ENCODE measurements at regions not wholly inside any gene's neighbourhood (a gene's known extent, or its start where the extent isn't known, plus 50 kb on each side); places are given as distances from the start of the nearest gene placed in this dataset.
"Not testable (repeated sequence)": the region's sequence is repeated elsewhere in the genome, so short reads cannot be mapped to it uniquely, and the experiment has no call there.

GRCh38 chr6:4655196-4656025, 120.8 kb upstream of the CDYL start:
- DNase-seq, result no peak

GRCh38 chr6:4653141-4653540, 123.1 kb upstream of the CDYL start:
- DNase-seq, result no peak

GRCh38 chr6:4651831-4652467, 124.3 kb upstream of the CDYL start:
- no peak for DNase-seq

GRCh38 chr6:4649728-4650127, 126.5 kb upstream of the CDYL start:
- no peak for DNase-seq

GRCh38 chr6:4647414-4648365, 128.5 kb upstream of the CDYL start:
- DNase-seq, result no peak

- no peak for DNase-seq
Measured at GRCh38 chr6:4645713-4646360, 130.4 kb upstream of the CDYL start.

- DNase-seq, result no peak
Measured at GRCh38 chr6:4644996-4645395, 131.2 kb upstream of the CDYL start.

GRCh38 chr6:4641461-4641860, 134.7 kb upstream of the CDYL start:
- DNase-seq, result no peak

- DNase-seq, result no peak
Measured at GRCh38 chr6:4640139-4640538, 136.1 kb upstream of the CDYL start.

- DNase-seq, result no peak
Measured at GRCh38 chr6:4638641-4639040, 137.6 kb upstream of the CDYL start.

- DNase-seq, result no peak
Measured at GRCh38 chr6:4637691-4638433, 138.3 kb upstream of the CDYL start.

- DNase-seq, result no peak
Measured at GRCh38 chr6:4636881-4637224, 139.4 kb upstream of the CDYL start.

- DNase-seq, result no peak
Measured at GRCh38 chr6:4636191-4636880, 139.9 kb upstream of the CDYL start.

GRCh38 chr6:4635666-4636065, 140.5 kb upstream of the CDYL start:
- DNase-seq, result no peak

GRCh38 chr6:4632421-4632820, 143.8 kb upstream of the CDYL start:
- no peak for DNase-seq

- not testable (repeated sequence) for DNase-seq
Measured at GRCh38 chr6:4629789-4630188, 146.4 kb upstream of the CDYL start.

- no peak for DNase-seq
Measured at GRCh38 chr6:4625557-4625956, 150.6 kb upstream of the CDYL start.

GRCh38 chr6:4624726-4625125, 151.5 kb upstream of the CDYL start:
- DNase-seq, result no peak

- no peak for DNase-seq
Measured at GRCh38 chr6:4620284-4621151, 155.7 kb upstream of the CDYL start.

- no peak for DNase-seq
Measured at GRCh38 chr6:4616311-4616710, 159.9 kb upstream of the CDYL start.

GRCh38 chr6:4615891-4616290, 160.3 kb upstream of the CDYL start:
- no peak for DNase-seq

Measured in NCI-H1048 (cell line).